ENCODE measurements at regions not wholly inside any gene's neighbourhood (a gene's known extent, or its start where the extent isn't known, plus 50 kb on each side); places are given as distances from the start of the nearest gene placed in this dataset.

DNA sequence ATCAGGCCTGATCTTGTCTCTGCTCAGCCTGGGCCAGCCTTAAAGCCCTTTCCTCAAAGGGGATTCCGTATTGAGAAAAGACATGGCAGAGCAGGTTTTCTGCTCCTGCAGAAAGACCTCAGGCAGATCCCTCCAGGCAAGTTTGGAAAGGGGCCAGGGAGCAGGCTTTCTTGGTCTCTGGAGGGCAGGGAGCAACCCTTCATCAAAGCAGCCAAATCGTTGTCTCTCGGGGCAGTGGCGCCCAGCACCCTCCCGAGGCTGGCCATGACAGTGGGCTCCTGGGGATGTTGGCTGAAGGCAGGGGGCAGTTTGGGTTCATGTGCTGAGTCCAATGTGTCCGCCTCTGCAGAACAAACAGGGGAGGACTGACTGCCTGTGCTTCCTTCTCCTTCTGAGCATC is 168.4 kb upstream of the WSCD1 start (continued):
- TF ChIP-seq, protein P1, sequence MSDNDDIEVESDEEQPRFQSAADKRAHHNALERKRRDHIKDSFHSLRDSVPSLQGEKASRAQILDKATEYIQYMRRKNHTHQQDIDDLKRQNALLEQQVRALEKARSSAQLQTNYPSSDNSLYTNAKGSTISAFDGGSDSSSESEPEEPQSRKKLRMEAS (IDR thresholded peaks at IDR 0.05) = no peak

DNA sequence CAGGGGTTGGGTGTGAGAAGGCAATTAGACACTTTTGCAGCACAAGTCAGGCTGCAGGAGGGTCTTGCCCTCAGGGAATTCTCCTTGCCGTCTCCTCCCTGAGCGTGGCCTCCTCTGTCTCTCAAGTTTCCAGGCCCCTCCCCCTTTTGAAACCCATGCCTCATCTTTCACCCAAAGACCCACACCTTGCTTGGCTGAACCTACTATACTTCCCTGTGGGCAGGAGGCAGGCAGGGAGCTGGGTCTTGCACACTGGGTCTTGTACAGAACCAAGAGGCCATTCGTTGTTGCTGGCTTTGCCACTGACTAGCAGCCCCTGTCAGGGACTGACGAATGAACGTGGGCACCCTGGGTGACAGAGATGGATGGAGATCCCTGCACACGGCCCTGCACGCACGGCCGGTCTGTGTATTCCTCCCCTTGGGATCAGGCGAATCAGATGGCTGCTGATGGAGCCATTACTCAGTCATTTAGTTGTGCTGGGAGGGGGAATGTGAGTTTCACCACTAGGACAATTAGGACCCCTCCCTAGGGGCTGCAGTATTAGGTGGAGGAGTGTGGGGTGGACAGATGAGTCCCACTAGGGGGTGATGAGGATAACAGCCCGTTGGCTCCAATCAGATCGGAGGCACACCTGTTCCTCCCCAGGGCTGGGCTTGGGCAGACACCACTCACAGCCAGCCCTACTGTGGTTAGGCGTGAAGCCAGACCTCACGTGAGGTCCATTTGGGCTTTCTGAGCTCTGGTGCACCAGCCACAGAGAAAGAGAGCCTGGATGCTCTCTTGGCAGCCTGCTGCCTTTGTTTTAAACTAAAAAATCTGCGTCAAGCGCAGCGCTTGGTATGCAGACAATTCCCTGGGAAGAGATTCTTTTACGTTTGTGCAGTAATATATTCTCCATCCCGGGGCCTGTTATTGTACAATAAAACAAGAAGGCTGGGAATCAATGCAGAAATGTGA is 167.7 kb upstream of the WSCD1 start:
- no peak overlapping the region for H3K9ac ChIP-seq (ENCODE audit: low read depth in 1 of 2, low read length in 2 of 2)
- H3K36me3 ChIP-seq (ENCODE audit: control insufficient read depth in 4 of 4, insufficient read depth in 3 of 4, low read depth in 1 of 4, low read length in 3 of 4) = no peaks in the 10 kb centered on the region
- no peaks in the 10 kb centered on the region for H3K4me1 ChIP-seq (ENCODE audit: control insufficient read depth in 4 of 4, insufficient read depth in 4 of 4, low read length in 3 of 4)
- H3K9me3 ChIP-seq (ENCODE audit: control insufficient read depth in 4 of 4, low read length in 3 of 4) = peaks cover 0 to 12% (median under 1%) of the 10 kb centered on the region in 4 donors
- DNase-seq (ENCODE audit: low spot score) = no peak
- 80% methylated on average over 19 of the region's 19 CpGs for WGBS
- TF ChIP-seq, protein P2, sequence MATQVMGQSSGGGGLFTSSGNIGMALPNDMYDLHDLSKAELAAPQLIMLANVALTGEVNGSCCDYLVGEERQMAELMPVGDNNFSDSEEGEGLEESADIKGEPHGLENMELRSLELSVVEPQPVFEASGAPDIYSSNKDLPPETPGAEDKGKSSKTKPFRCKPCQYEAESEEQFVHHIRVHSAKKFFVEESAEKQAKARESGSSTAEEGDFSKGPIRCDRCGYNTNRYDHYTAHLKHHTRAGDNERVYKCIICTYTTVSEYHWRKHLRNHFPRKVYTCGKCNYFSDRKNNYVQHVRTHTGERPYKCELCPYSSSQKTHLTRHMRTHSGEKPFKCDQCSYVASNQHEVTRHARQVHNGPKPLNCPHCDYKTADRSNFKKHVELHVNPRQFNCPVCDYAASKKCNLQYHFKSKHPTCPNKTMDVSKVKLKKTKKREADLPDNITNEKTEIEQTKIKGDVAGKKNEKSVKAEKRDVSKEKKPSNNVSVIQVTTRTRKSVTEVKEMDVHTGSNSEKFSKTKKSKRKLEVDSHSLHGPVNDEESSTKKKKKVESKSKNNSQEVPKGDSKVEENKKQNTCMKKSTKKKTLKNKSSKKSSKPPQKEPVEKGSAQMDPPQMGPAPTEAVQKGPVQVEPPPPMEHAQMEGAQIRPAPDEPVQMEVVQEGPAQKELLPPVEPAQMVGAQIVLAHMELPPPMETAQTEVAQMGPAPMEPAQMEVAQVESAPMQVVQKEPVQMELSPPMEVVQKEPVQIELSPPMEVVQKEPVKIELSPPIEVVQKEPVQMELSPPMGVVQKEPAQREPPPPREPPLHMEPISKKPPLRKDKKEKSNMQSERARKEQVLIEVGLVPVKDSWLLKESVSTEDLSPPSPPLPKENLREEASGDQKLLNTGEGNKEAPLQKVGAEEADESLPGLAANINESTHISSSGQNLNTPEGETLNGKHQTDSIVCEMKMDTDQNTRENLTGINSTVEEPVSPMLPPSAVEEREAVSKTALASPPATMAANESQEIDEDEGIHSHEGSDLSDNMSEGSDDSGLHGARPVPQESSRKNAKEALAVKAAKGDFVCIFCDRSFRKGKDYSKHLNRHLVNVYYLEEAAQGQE (IDR thresholded peaks at IDR 0.05) = no peak
- no peak for TF ChIP-seq RXRA (IDR thresholded peaks at IDR 0.05)
- H3K4me3 ChIP-seq (ENCODE audit: low read depth in 1 of 3, low read length in 3 of 3) = no peak overlapping the region
- H3K27me3 ChIP-seq (ENCODE audit: control insufficient read depth in 4 of 4, insufficient read depth in 4 of 4, low read length in 3 of 4) = no peaks in the 10 kb centered on the region
- no peak overlapping the region for H3K27ac ChIP-seq (ENCODE audit: low read depth in 1 of 2, low read length in 2 of 2)

- WGBS = 62% methylated on average over 1 of the region's 1 CpG
- Histone ChIP-seq H3K36me3 (ENCODE audit: control insufficient read depth in 4 of 4, insufficient read depth in 3 of 4, low read depth in 1 of 4, low read length in 3 of 4) (no peaks in the 10 kb centered on the region), H3K9ac (ENCODE audit: low read depth in 1 of 2, low read length in 2 of 2) (no peak overlapping the region), H3K4me1 (ENCODE audit: control insufficient read depth in 4 of 4, insufficient read depth in 4 of 4, low read length in 3 of 4) (no peaks in the 10 kb centered on the region), H3K27ac (ENCODE audit: low read depth in 1 of 2, low read length in 2 of 2) (no peak overlapping the region), H3K9me3 (ENCODE audit: control insufficient read depth in 4 of 4, low read length in 3 of 4) (no peaks in the 10 kb centered on the region), H3K4me3 (ENCODE audit: low read depth in 1 of 3, low read length in 3 of 3) (no peak overlapping the region), H3K27me3 (ENCODE audit: control insufficient read depth in 4 of 4, insufficient read depth in 4 of 4, low read length in 3 of 4) (peaks cover 0 to 5% (median 0%) of the 10 kb centered on the region in 4 donors)
- TF ChIP-seq HNF4A (conservative IDR thresholded peaks at IDR 0.05) (no peak), YY1 (IDR thresholded peaks at IDR 0.05) (no peak), FOXA1 (IDR thresholded peaks at IDR 0.05) (no peak), FOXA2 (IDR thresholded peaks at IDR 0.05) (no peak), RAD21 (IDR thresholded peaks at IDR 0.05) (no peak), TAF1 (conservative IDR thresholded peaks at IDR 0.05) (no peak), GABPA (IDR thresholded peaks at IDR 0.05 in 1 of 2, conservative IDR thresholded peaks at IDR 0.05 in 1 of 2) (no peak), HNF4G (IDR thresholded peaks at IDR 0.05) (no peak), NR2F2 (IDR thresholded peaks at IDR 0.05) (no peak), RXRA (IDR thresholded peaks at IDR 0.05) (no peak), EGR1 (IDR thresholded peaks at IDR 0.05; ENCODE audit: low read depth in 2 of 2) (no peak), ATF3 (IDR thresholded peaks at IDR 0.05) (no peak), JUND (IDR thresholded peaks at IDR 0.05) (no peak)
- TF ChIP-seq, protein P1 (IDR thresholded peaks at IDR 0.05) = no peak
- TF ChIP-seq, protein P3, sequence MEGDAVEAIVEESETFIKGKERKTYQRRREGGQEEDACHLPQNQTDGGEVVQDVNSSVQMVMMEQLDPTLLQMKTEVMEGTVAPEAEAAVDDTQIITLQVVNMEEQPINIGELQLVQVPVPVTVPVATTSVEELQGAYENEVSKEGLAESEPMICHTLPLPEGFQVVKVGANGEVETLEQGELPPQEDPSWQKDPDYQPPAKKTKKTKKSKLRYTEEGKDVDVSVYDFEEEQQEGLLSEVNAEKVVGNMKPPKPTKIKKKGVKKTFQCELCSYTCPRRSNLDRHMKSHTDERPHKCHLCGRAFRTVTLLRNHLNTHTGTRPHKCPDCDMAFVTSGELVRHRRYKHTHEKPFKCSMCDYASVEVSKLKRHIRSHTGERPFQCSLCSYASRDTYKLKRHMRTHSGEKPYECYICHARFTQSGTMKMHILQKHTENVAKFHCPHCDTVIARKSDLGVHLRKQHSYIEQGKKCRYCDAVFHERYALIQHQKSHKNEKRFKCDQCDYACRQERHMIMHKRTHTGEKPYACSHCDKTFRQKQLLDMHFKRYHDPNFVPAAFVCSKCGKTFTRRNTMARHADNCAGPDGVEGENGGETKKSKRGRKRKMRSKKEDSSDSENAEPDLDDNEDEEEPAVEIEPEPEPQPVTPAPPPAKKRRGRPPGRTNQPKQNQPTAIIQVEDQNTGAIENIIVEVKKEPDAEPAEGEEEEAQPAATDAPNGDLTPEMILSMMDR (IDR thresholded peaks at IDR 0.05; ENCODE audit: low read depth, low read length, missing input control) = no peak
- TF ChIP-seq, protein P2 (IDR thresholded peaks at IDR 0.05) = no peak
- DNase-seq (ENCODE audit: low spot score) = no peak
Observed at GRCh38 chr17:5911919-5912318, 158.3 kb upstream of the WSCD1 start.
